K562 (cell line): ENCODE measurements at regions not wholly inside any gene's neighbourhood (a gene's known extent, or its start where the extent isn't known, plus 50 kb on each side); places are given as distances from the start of the nearest gene placed in this dataset.
"Not testable (repeated sequence)": the region's sequence is repeated elsewhere in the genome, so short reads cannot be mapped to it uniquely, and the experiment has no call there.

Source experiments
- ATAC-seq: fragments of 200-7000 bp; cut with Tn5 transposase; 3 replicates; pipeline ENCODE4 v1.9.1; 2020; ENCODE audit warnings: moderate library complexity
- BruUV-seq: library from RNA; stranded (reverse); fragments of 400-500 nt; replicated peaks from 2 replicates; lab custom pipeline; 2021; lab: Mats Ljungman, UMichigan
- CTCF ChIA-PET: fragments of 300-600 bp; formaldehyde crosslinking; extraction: SDS; loops from one replicate; lab custom pipeline; 2021; ENCODE audit warnings: low intra/inter-chr PET ratio; lab: Yijun Ruan, JAX
- POLR2A ChIA-PET: fragments of 300-600, 350-650 bp; sonication (Branson Sonifier 250); formaldehyde crosslinking; extraction: SDS; loops from one replicate; lab custom pipeline; 2021; ENCODE audit warnings: antibody characterized with exemption, inconsistent platforms; lab: Yijun Ruan, JAX
- DNase-seq, 4 experiments: peaks; one replicate each; pipeline versions ENCODE4 v3.0.0 to v3.0.0-alpha.2; 2011 to 2018; ENCODE audit warnings: low spot score in 3 of 4, mixed read lengths in 3 of 4; ENCODE audit errors: extremely low read depth in 1 of 4
- FAIRE-seq: peaks from 2 replicates; lab custom pipeline; 2011; peaks lifted over from hg19 to GRCh38; lab: Jason Lieb, UNC
- H2AFZ ChIP-seq: 2 replicates; pipeline ENCODE4 v1.6.0; 2011; ENCODE audit warnings: low read depth, low read length, control low read depth, inconsistent platforms
- H3K27ac ChIP-seq: fragments of 200-600 bp; 3 replicates; pipeline ENCODE4 v1.8.0; 2011; ENCODE audit warnings: low read depth, mild to moderate bottlenecking, control low read depth, inconsistent platforms, low read length, moderate library complexity, mixed read lengths; ENCODE audit errors: extremely low read depth
- H3K27me3 ChIP-seq, 2 experiments: fragments of 300-600 bp in 1 of 2; 2 replicates in 1 of 2; 3 replicates in 1 of 2; pipeline versions ENCODE4 v1.6.0 to v1.8.0; 2011; ENCODE audit warnings: inconsistent platforms in 2 of 2, low read length in 2 of 2, mild to moderate bottlenecking in 1 of 2, mixed read lengths in 1 of 2, moderate library complexity in 1 of 2; ENCODE audit not compliant: control insufficient read depth in 2 of 2, insufficient read depth in 2 of 2
- H3K36me3 ChIP-seq: fragments of 300-600 bp; 3 replicates; pipeline ENCODE4 v1.8.0; 2011; ENCODE audit warnings: mild to moderate bottlenecking, low read length, inconsistent platforms; ENCODE audit not compliant: control insufficient read depth, insufficient read depth
- H3K4me1 ChIP-seq, 2 experiments: fragments of 200-600 bp in 1 of 2; replicated peaks in 1 of 2; 2 replicates in 1 of 2; 3 replicates in 1 of 2; pipeline versions ENCODE4 v1.5.1 to v1.8.0; 2011; ENCODE audit warnings: inconsistent platforms in 2 of 2, low read length in 2 of 2, mild to moderate bottlenecking in 1 of 2, mixed read lengths in 1 of 2, moderate library complexity in 1 of 2; ENCODE audit not compliant: control insufficient read depth in 2 of 2, insufficient read depth in 2 of 2
- H3K4me2 ChIP-seq: 2 replicates; pipeline ENCODE4 v1.6.1; 2011; ENCODE audit warnings: low read length, control low read depth, inconsistent platforms, mixed read lengths; ENCODE audit not compliant: insufficient read depth
- H3K4me3 ChIP-seq: fragments of 200-600 bp; sonication (generic), shearing (Covaris generic); 2 replicates; pipeline ENCODE4 v1.5.1; 2016; ENCODE audit warnings: control low read depth, inconsistent platforms
- H3K79me2 ChIP-seq: fragments of 200-600 bp; 3 replicates; pipeline ENCODE4 v1.8.0; 2011; ENCODE audit warnings: low read length, inconsistent platforms; ENCODE audit not compliant: control insufficient read depth, insufficient read depth
- H3K9ac ChIP-seq, 2 experiments: 2 replicates each; pipeline versions ENCODE4 v1.6.0 to v1.6.1; 2011; ENCODE audit warnings: low read depth in 2 of 2, low read length in 2 of 2, control low read depth in 1 of 2, inconsistent platforms in 1 of 2, mild to moderate bottlenecking in 1 of 2, mixed read lengths in 1 of 2; ENCODE audit not compliant: insufficient read depth in 1 of 2
- H3K9me1 ChIP-seq: one replicate; pipeline ENCODE4 v1.6.0; 2011; ENCODE audit warnings: inconsistent platforms, mild to moderate bottlenecking, low read length, moderate library complexity; ENCODE audit not compliant: control insufficient read depth, insufficient read depth
- H3K9me3 ChIP-seq: replicated peaks from 2 replicates; pipeline ENCODE4 v1.5.1; 2011; ENCODE audit warnings: low read depth, low read length, inconsistent platforms; ENCODE audit not compliant: control insufficient read depth, insufficient read depth
- H4K20me1 ChIP-seq: replicated peaks from 2 replicates; pipeline ENCODE4 v1.6.1; 2011; ENCODE audit warnings: low read length, inconsistent platforms, mixed read lengths; ENCODE audit not compliant: control insufficient read depth, insufficient read depth
- NFIC ChIP-seq: fragments of 450-650 bp; IDR thresholded peaks from 2 replicates; pipeline ENCODE4 v1.6.1; 2017; ENCODE audit warnings: mild to moderate bottlenecking, inconsistent platforms
- WGBS: fragments of 100-300 bp; shearing (Covaris generic); methylation state at CpG from one replicate; pipeline ENCODE4 v1.1.6; 2016; ENCODE audit warnings: low coverage, mixed read lengths; ENCODE audit not compliant: insufficient coverage; ENCODE audit errors: missing lambda C conversion rate; 5-methylcytosine and 5-hydroxymethylcytosine counted together
- in situ Hi-C: fragments of 300-500 bp; cut with MboI; formaldehyde crosslinking; loops from 4 replicates; pipeline ENCODE4 v1.15.0; 2018; ENCODE audit warnings: inconsistent platforms, mixed read lengths
- intact Hi-C: fragments of 100-400 bp; cut with micrococcal nuclease; formaldehyde crosslinking; loops from 2 replicates; pipeline ENCODE4 v1.14.2; 2022

DNA sequence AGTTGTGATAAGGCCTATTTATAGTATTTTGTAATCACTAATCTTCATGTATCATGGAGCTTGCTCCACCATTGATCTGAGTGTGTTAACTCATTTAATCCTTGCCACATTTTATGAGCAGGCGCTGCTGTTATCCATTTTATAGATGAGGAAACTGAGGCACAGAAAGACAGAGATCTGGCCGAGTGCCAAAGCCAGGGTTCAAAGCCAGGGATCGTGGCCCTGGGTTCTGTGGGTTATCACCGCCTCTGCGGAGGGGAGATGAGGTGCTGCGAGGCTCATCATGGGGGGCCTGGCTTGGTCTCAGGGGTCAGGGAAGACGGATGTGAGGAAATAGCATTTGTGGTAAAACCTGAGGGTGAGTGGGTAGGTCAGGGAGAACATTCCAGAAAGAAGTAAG is 193.9 kb downstream of the KLRB1 start:
- CTCF ChIA-PET, ATAC-seq: not testable (repeated sequence)
- 84% methylated on average over 5 of the region's 7 CpGs for WGBS

DNA sequence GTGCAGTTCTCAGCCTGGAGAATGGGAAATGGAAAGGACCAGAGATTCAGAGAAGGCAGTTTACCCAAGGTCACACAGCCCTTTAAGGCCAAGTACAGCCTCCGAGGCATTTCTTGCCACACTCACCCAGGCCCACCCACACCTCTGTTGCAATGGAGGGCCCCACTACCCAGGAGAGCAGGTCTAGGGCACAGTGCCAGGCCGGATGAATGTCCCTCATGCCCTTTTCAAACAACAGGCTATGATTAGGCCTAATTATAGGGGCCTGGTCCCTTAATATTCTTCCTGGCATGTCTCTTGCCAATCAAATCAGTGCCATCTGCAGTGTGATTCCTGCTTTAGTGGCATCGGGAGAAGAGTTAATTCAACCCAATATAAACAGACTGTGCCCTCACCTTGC is 195.3 kb downstream of the KLRB1 start:
- ATAC-seq, BruUV-seq, H4K20me1 ChIP-seq, in situ Hi-C loops, H3K9me1 ChIP-seq, H3K4me2 ChIP-seq, H3K79me2 ChIP-seq, FAIRE-seq, H3K36me3 ChIP-seq, CTCF ChIA-PET, DNase-seq, H3K27ac ChIP-seq, H2AFZ ChIP-seq, H3K4me3 ChIP-seq, H3K27me3 ChIP-seq, H3K9me3 ChIP-seq, H3K9ac ChIP-seq, intact Hi-C loops, H3K4me1 ChIP-seq, POLR2A ChIA-PET: not testable (repeated sequence)
- 55% methylated on average over 3 of the region's 3 CpGs for WGBS

More for the DNA sequence above, 193.9 kb downstream of the KLRB1 start:
- H3K36me3 ChIP-seq, H3K27ac ChIP-seq, H3K9me1 ChIP-seq, H3K9me3 ChIP-seq, H4K20me1 ChIP-seq, H3K9ac ChIP-seq, H3K4me1 ChIP-seq, BruUV-seq, POLR2A ChIA-PET, DNase-seq, H3K27me3 ChIP-seq, in situ Hi-C loops, H3K4me3 ChIP-seq, intact Hi-C loops, FAIRE-seq, H3K79me2 ChIP-seq, H3K4me2 ChIP-seq, H2AFZ ChIP-seq: not testable (repeated sequence)
- TF ChIP-seq NFIC: peak; percentile 75

DNA sequence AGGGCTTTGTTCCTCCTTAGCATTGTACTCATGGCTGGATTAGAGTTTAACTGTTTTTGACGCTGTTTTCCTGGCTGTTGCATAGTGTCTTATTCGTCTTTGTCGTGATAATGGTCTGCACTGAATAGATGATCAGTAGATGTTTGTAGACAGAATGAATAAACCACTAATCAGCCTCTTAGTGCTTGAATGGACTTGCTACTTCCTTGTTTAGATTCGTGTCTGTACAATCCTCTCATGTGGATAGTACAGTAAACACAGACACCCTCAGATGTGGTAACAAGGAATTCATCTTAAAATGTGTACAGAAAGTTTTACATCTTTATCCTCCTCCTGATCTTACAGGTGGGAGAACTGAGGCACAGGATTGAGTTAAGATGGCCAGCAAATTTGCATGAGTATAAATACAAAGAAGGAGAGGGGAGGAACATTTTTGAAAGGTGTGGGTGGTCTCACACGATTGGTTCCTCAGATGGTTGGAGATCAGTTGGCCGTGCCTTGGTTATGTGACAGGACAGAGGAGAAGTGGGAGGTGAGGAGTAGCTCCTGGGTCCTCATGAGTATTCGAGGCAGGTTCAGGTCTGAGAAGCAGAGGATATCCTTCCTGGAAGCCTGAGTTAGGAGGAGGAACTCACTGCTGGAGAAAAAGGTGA is 196.0 kb downstream of the KLRB1 start:
- H3K4me1 ChIP-seq, H3K27ac ChIP-seq, H3K9me1 ChIP-seq, H3K4me3 ChIP-seq, intact Hi-C loops, in situ Hi-C loops, H3K9me3 ChIP-seq, H2AFZ ChIP-seq, H3K36me3 ChIP-seq, FAIRE-seq, H4K20me1 ChIP-seq, BruUV-seq, H3K79me2 ChIP-seq, H3K4me2 ChIP-seq, POLR2A ChIA-PET, CTCF ChIA-PET, DNase-seq, H3K9ac ChIP-seq, H3K27me3 ChIP-seq, ATAC-seq: not testable (repeated sequence)
- 76% methylated on average over 6 of the region's 7 CpGs for WGBS

- H3K27ac ChIP-seq, H3K36me3 ChIP-seq, H3K9me3 ChIP-seq, in situ Hi-C loops, H3K9me1 ChIP-seq, H3K79me2 ChIP-seq, intact Hi-C loops, H2AFZ ChIP-seq, H3K4me2 ChIP-seq, H3K4me3 ChIP-seq, FAIRE-seq, POLR2A ChIA-PET, ATAC-seq, H3K4me1 ChIP-seq, H3K27me3 ChIP-seq, DNase-seq, BruUV-seq, H4K20me1 ChIP-seq, H3K9ac ChIP-seq, CTCF ChIA-PET: not testable (repeated sequence)
- 73% methylated on average over 3 of the region's 4 CpGs for WGBS
Observed at GRCh38 chr12:9407425-9407748, 199.2 kb upstream of the PZP start.
